ENCODE measurements at regions not wholly inside any gene's neighbourhood (a gene's known extent, or its start where the extent isn't known, plus 50 kb on each side); places are given as distances from the start of the nearest gene placed in this dataset.

DNA sequence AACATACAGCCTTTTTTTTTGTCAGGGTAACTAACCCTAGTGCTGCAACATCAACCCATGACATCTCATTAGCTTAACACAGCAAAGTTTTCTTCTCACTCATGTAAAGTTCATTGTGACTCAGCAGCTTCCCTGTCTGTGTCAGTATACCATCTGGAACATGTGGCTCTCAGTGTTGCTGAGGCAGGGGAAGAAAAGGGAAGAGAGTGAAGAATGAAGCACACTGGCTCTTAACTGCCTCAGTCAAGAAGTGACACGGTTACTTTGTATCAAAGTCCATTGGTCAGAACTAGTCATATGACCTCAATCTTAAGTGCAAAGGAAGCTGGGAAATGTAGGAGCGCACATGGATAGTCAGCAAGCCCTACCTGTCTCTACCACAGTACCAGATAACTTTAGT is 185.0 kb upstream of the ELL2 start:
- DNase-seq: peak in 1 of 2 donors; percentile 36
- peaks cover 0 to 3% (median 0%) of the 10 kb centered on the region in 4 donors for H3K4me1 ChIP-seq
- TF ChIP-seq EP300 (IDR thresholded peaks at IDR 0.05): peak in 1 of 4 donors; percentile 12
- peak in 1 of 4 donors; percentile 34 for TF ChIP-seq POLR2A (IDR thresholded peaks at IDR 0.05)
- TF ChIP-seq, protein P1, sequence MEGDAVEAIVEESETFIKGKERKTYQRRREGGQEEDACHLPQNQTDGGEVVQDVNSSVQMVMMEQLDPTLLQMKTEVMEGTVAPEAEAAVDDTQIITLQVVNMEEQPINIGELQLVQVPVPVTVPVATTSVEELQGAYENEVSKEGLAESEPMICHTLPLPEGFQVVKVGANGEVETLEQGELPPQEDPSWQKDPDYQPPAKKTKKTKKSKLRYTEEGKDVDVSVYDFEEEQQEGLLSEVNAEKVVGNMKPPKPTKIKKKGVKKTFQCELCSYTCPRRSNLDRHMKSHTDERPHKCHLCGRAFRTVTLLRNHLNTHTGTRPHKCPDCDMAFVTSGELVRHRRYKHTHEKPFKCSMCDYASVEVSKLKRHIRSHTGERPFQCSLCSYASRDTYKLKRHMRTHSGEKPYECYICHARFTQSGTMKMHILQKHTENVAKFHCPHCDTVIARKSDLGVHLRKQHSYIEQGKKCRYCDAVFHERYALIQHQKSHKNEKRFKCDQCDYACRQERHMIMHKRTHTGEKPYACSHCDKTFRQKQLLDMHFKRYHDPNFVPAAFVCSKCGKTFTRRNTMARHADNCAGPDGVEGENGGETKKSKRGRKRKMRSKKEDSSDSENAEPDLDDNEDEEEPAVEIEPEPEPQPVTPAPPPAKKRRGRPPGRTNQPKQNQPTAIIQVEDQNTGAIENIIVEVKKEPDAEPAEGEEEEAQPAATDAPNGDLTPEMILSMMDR (IDR thresholded peaks at IDR 0.05): no peak
- peak; percentile 13 to 70 for TF ChIP-seq POLR2AphosphoS5 (IDR thresholded peaks at IDR 0.05)

DNA sequence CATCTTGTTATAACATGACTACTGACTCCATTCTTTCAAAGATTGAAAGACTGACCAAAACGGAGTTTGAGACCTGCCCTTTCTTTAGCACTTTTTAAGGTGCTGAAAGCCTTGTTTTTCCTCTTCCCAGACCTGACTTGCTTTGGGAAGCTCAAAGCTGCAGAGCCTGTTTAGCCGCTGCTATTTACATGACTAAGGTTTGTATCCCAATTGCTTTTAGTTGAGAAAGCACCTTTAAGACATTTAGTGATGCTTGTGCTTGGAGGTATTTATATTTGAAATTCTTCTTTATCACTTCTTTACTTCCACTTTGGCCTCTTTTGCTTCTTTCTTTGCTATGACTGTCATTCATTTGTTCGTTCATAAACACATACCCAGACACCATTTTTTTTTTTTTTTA is 182.6 kb upstream of the ELL2 start:
- TF ChIP-seq POLR2A (IDR thresholded peaks at IDR 0.05) (no peak), POLR2AphosphoS5 (IDR thresholded peaks at IDR 0.05) (no peak), EP300 (IDR thresholded peaks at IDR 0.05) (no peak)
- TF ChIP-seq, protein P1 (IDR thresholded peaks at IDR 0.05): no peak
- H3K9me3 ChIP-seq: no peaks in the 10 kb centered on the region
- no peak for DNase-seq
- 69 to 81% methylated on average over 3 of the region's 3 CpGs for WGBS, 2 donors
- H3K27ac ChIP-seq: no peak overlapping the region
- ATAC-seq (ENCODE audit: low FRiP score in 2 of 2): no peak
- no peak overlapping the region for H3K4me3 ChIP-seq
- no peaks in the 10 kb centered on the region for H3K36me3 ChIP-seq
- H3K4me1 ChIP-seq: peaks cover 0 to 3% (median 0%) of the 10 kb centered on the region in 4 donors
- no peaks in the 10 kb centered on the region for H3K27me3 ChIP-seq

More for the DNA sequence above, 185.0 kb upstream of the ELL2 start:
- no peaks in the 10 kb centered on the region for H3K36me3 ChIP-seq
- 61 to 66% methylated on average over 2 of the region's 2 CpGs for WGBS, 2 donors
- no peak overlapping the region for H3K4me3 ChIP-seq
- peak overlapping the region in 1 of 4 donors; percentile 36 for H3K27ac ChIP-seq
- no peaks in the 10 kb centered on the region for H3K27me3 ChIP-seq
- ATAC-seq (ENCODE audit: low FRiP score in 2 of 2): peak; percentile 70 to 80
- no peaks in the 10 kb centered on the region for H3K9me3 ChIP-seq

DNA sequence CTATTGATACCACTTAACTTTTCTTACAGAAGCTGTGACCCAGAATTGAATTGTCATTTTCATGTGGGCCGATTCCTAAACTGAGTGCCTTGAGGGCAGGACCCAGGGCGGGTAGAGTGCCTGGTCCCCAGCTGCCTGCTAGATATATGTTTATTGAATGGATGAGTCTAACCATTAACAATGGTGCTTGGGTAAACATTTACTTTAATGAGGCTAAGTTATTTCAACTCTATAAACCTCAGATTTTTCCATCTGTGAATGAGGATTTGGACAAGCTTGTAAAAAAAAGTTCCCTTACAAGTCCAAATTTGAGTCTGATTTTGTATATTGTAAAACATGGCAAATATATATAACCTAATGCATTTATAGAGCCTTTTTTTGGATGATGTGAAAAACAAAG is 181.8 kb upstream of the ELL2 start:
- DNase-seq: no peak
- H3K4me3 ChIP-seq: no peak overlapping the region
- 65 to 78% methylated on average over 2 of the region's 2 CpGs for WGBS, 2 donors
- TF ChIP-seq, protein P1 (IDR thresholded peaks at IDR 0.05): no peak
- no peak for TF ChIP-seq POLR2AphosphoS5 (IDR thresholded peaks at IDR 0.05)
- no peak for TF ChIP-seq POLR2A (IDR thresholded peaks at IDR 0.05)
- TF ChIP-seq EP300 (IDR thresholded peaks at IDR 0.05): no peak
- no peak for ATAC-seq (ENCODE audit: low FRiP score in 2 of 2)
- H3K27me3 ChIP-seq: no peaks in the 10 kb centered on the region
- H3K27ac ChIP-seq: no peak overlapping the region
- H3K9me3 ChIP-seq: no peaks in the 10 kb centered on the region
- peaks cover 0 to 3% (median 0%) of the 10 kb centered on the region in 4 donors for H3K4me1 ChIP-seq
- no peaks in the 10 kb centered on the region for H3K36me3 ChIP-seq

DNA sequence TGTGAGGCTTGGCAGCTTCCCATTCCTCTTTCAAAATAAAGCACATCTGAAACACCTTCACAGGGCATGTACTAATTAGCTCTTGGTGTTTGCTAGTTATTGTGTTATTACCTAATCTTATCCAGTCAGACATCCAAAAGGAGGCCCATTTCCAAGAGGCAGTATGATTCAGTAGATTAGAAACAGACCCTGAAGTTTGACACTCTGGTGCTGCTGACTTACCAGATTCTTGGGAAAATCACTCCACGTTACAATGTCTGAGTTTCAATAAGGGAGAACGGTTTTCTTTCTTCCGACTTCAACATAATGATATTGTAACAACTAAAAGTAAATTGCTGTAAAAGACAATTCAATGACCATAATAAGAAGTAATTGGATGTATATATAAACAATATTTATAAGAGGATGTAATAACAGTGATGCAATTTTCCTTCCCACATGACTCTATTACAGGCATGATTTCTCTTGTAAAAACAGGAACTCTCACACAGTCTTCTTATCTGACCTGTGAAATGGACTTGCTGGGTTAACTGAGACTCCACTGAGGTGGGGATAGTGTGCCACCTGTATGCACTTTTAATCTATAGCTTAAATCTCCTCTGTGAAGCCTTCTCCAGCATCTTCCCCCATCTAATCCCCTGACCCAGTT is 181.3 kb upstream of the ELL2 start:
- Histone ChIP-seq H3K9me3 (no peaks in the 10 kb centered on the region), H3K36me3 (no peaks in the 10 kb centered on the region), H3K4me3 (no peak overlapping the region), H3K27me3 (no peaks in the 10 kb centered on the region), H3K27ac (no peak overlapping the region), H3K4me1 (peaks cover 0 to 3% (median 0%) of the 10 kb centered on the region in 4 donors)
- 80 to 88% methylated on average over 3 of the region's 3 CpGs for WGBS, 2 donors
- TF ChIP-seq POLR2AphosphoS5 (IDR thresholded peaks at IDR 0.05) (no peak), EP300 (IDR thresholded peaks at IDR 0.05) (no peak), POLR2A (IDR thresholded peaks at IDR 0.05) (no peak)
- TF ChIP-seq, protein P1 (IDR thresholded peaks at IDR 0.05): no peak
- DNase-seq (no peak), ATAC-seq (ENCODE audit: low FRiP score in 2 of 2) (peak in 1 of 2 donors; percentile 64)
